ENCODE measurements at regions not wholly inside any gene's neighbourhood (a gene's known extent, or its start where the extent isn't known, plus 50 kb on each side); places are given as distances from the start of the nearest gene placed in this dataset.
"Not testable (repeated sequence)": the region's sequence is repeated elsewhere in the genome, so short reads cannot be mapped to it uniquely, and the experiment has no call there.

DNA sequence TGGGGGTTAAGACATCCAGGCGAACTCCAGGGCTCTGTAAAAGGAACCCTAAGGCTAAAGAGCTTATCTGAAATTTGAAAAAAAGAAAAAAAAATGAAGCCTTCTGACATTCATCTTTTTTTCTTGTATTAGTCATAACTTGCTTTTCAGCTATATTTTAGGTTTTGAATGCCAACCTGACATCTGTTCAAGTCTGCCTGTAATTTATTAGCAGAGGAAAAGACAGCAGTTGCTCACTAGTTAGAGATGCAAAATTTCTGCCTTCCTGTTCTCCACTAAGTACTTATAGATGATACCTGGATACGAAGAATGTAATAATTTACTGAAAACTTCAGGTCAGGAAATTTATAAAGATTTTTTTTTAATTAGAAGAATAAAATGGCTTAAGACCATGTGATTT is 68.7 kb upstream of the ARL17B start:
- DNase-seq; H3K4me1 ChIP-seq (ENCODE audit: control insufficient read depth, insufficient read depth, low read length); H4K5ac ChIP-seq (ENCODE audit: low read depth, low read length); H2BK120ac ChIP-seq (ENCODE audit: low read depth, low read length); H3K36me3 ChIP-seq (ENCODE audit: control insufficient read depth, insufficient read depth, low read length); H2AK9ac ChIP-seq (replicated peaks; ENCODE audit: low read depth, low read length, poor library complexity); H3K23ac ChIP-seq (ENCODE audit: low read depth, low read length); H4K20me1 ChIP-seq (ENCODE audit: insufficient read depth, low read length); H2BK5ac ChIP-seq (ENCODE audit: low read depth, low read length, poor library complexity, severe bottlenecking); H3K9ac ChIP-seq (ENCODE audit: low read depth, low read length); BruUV-seq (replicated peaks); H3K4me3 ChIP-seq (ENCODE audit: insufficient read depth, low read depth, low read length); in situ Hi-C loops (cut with MboI; ENCODE audit: low sequenced_read_pairs); H2BK15ac ChIP-seq (ENCODE audit: low read depth, low read length); intact Hi-C loops (cut with micrococcal nuclease); H3K56ac ChIP-seq (ENCODE audit: extremely low read depth, insufficient read depth, low read length); H3K4ac ChIP-seq (ENCODE audit: low read depth, low read length); H2AFZ ChIP-seq (replicated peaks; ENCODE audit: low read length, poor library complexity); dilution Hi-C loops (cut with HindIII; ENCODE audit: low sequenced_read_pairs, unreplicated experiment); H3K79me1 ChIP-seq (ENCODE audit: low read depth in 1 of 2, low read length in 2 of 2); POLR2A ChIA-PET (ENCODE audit: unreplicated experiment); H3K4me2 ChIP-seq (ENCODE audit: low read depth, low read length); H2BK20ac ChIP-seq (ENCODE audit: low read depth, low read length); CTCF ChIA-PET; H3K27me3 ChIP-seq (ENCODE audit: control insufficient read depth, insufficient read depth, low read length); H4K8ac ChIP-seq (ENCODE audit: low read depth in 2 of 2, low read length in 2 of 2); H3K14ac ChIP-seq (replicated peaks; ENCODE audit: low read depth, low read length); ATAC-seq (ENCODE audit: low read depth); H2AK5ac ChIP-seq (ENCODE audit: low read depth, low read length); H4K91ac ChIP-seq (ENCODE audit: insufficient read depth, low read depth, low read length); H3K9me3 ChIP-seq (ENCODE audit: control insufficient read depth, insufficient read depth, low read length); H3K18ac ChIP-seq (ENCODE audit: low read depth, low read length); H3K9me1 ChIP-seq (ENCODE audit: insufficient read depth, low read length); H3K27ac ChIP-seq (ENCODE audit: insufficient read depth, low read length): not testable (repeated sequence)
- WGBS, 2 experiments (ENCODE audit: extremely low coverage in 2 of 2, insufficient read length in 1 of 2): no CpG with 5 or more reads among the region's 2 CpGs

DNA sequence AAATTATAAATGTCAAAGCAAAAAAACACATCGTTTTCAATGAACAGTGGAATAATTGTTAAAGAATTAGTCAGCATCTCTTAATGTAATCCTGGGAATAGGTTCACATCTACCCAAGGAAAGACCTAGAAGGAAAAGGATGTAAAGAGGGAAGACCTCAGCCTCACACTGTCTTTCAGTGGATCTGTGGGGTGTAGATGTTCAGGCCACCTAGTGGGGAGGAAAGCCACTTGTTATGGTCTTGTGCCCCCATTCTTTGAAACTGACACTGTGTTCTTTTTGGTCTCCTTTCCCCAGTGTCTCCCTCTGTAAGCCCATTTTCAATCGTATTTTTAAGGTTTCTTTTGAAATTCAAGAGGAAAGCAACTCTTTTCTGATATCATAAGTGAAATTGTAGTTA is 68.1 kb upstream of the ARL17B start:
- in situ Hi-C loops (cut with MboI; ENCODE audit: low sequenced_read_pairs); CTCF ChIA-PET: not testable (repeated sequence)

More for the DNA sequence above, 68.1 kb upstream of the ARL17B start:
- dilution Hi-C loops (cut with HindIII; ENCODE audit: low sequenced_read_pairs, unreplicated experiment); H3K79me1 ChIP-seq (ENCODE audit: low read depth in 1 of 2, low read length in 2 of 2); H3K9me3 ChIP-seq (ENCODE audit: control insufficient read depth, insufficient read depth, low read length); H3K56ac ChIP-seq (ENCODE audit: extremely low read depth, insufficient read depth, low read length); H3K9ac ChIP-seq (ENCODE audit: low read depth, low read length); H3K14ac ChIP-seq (replicated peaks; ENCODE audit: low read depth, low read length); H2AK9ac ChIP-seq (replicated peaks; ENCODE audit: low read depth, low read length, poor library complexity); H3K9me1 ChIP-seq (ENCODE audit: insufficient read depth, low read length); H3K27me3 ChIP-seq (ENCODE audit: control insufficient read depth, insufficient read depth, low read length); H3K23ac ChIP-seq (ENCODE audit: low read depth, low read length); H2AFZ ChIP-seq (replicated peaks; ENCODE audit: low read length, poor library complexity); H4K91ac ChIP-seq (ENCODE audit: insufficient read depth, low read depth, low read length); DNase-seq; ATAC-seq (ENCODE audit: low read depth); H3K4me3 ChIP-seq (ENCODE audit: insufficient read depth, low read depth, low read length); H4K5ac ChIP-seq (ENCODE audit: low read depth, low read length); H2BK5ac ChIP-seq (ENCODE audit: low read depth, low read length, poor library complexity, severe bottlenecking); H4K8ac ChIP-seq (ENCODE audit: low read depth in 2 of 2, low read length in 2 of 2); H3K36me3 ChIP-seq (ENCODE audit: control insufficient read depth, insufficient read depth, low read length); intact Hi-C loops (cut with micrococcal nuclease); H3K27ac ChIP-seq (ENCODE audit: insufficient read depth, low read length); H3K18ac ChIP-seq (ENCODE audit: low read depth, low read length); H3K4me1 ChIP-seq (ENCODE audit: control insufficient read depth, insufficient read depth, low read length); H4K20me1 ChIP-seq (ENCODE audit: insufficient read depth, low read length); H2BK15ac ChIP-seq (ENCODE audit: low read depth, low read length); H2AK5ac ChIP-seq (ENCODE audit: low read depth, low read length); H2BK120ac ChIP-seq (ENCODE audit: low read depth, low read length); H3K4ac ChIP-seq (ENCODE audit: low read depth, low read length); POLR2A ChIA-PET (ENCODE audit: unreplicated experiment); H2BK20ac ChIP-seq (ENCODE audit: low read depth, low read length); H3K4me2 ChIP-seq (ENCODE audit: low read depth, low read length); BruUV-seq (replicated peaks): not testable (repeated sequence)
- WGBS, 2 experiments (ENCODE audit: extremely low coverage in 2 of 2, insufficient read length in 1 of 2): no CpG with 5 or more reads among the region's 2 CpGs
